GM23338 (cell line): ENCODE measurements at regions not wholly inside any gene's neighbourhood (a gene's known extent, or its start where the extent isn't known, plus 50 kb on each side); places are given as distances from the start of the nearest gene placed in this dataset.

ENCODE experiments used
- ATAC-seq: fragments of 200-7000 bp; cut with Tn5 transposase; 3 replicates; pipeline ENCODE4 v1.9.1; 2020
- DNase-seq: peaks from one replicate; pipeline ENCODE4 v3.0.0-alpha.2; 2015; ENCODE audit warnings: low spot score
- H2AFZ ChIP-seq: fragments of 200-600 bp; sonication (generic); 2 replicates; pipeline ENCODE4 v1.8.0; 2016; ENCODE audit warnings: antibody characterized with exemption, mild to moderate bottlenecking, moderate library complexity
- H3F3A ChIP-seq: fragments of 200-600 bp; sonication (generic); replicated peaks from 2 replicates; pipeline ENCODE4 v1.8.0; 2017; ENCODE audit warnings: antibody characterized with exemption, mixed run types, low read depth
- H3K27ac ChIP-seq: fragments of 200-600 bp; sonication (generic); 2 replicates; pipeline ENCODE4 v1.6.1; 2016; ENCODE audit warnings: low read depth
- H3K27me3 ChIP-seq: fragments of 200-600 bp; sonication (generic); 2 replicates; pipeline ENCODE4 v1.8.0; 2016; ENCODE audit warnings: mild to moderate bottlenecking, mixed run types, moderate library complexity; ENCODE audit not compliant: insufficient read depth
- H3K36me3 ChIP-seq: fragments of 200-600 bp; sonication (generic); 2 replicates; pipeline ENCODE4 v1.8.0; 2016; ENCODE audit warnings: mild to moderate bottlenecking; ENCODE audit not compliant: insufficient read depth
- H3K4me1 ChIP-seq: fragments of 200-600 bp; sonication (generic); 2 replicates; pipeline ENCODE4 v1.8.0; 2016; ENCODE audit warnings: mild to moderate bottlenecking, moderate library complexity; ENCODE audit not compliant: insufficient read depth
- H3K4me2 ChIP-seq: fragments of 200-600 bp; sonication (generic); 2 replicates; pipeline ENCODE4 v1.7.1; 2017; ENCODE audit warnings: mixed run types
- H3K4me3 ChIP-seq: fragments of 200-600 bp; sonication (generic); 2 replicates; pipeline ENCODE4 v1.6.1; 2016; ENCODE audit warnings: mixed run types
- H3K79me2 ChIP-seq: fragments of 200-600 bp; sonication (generic); replicated peaks from 2 replicates; pipeline ENCODE4 v1.8.0; 2017; ENCODE audit warnings: mild to moderate bottlenecking; ENCODE audit not compliant: insufficient read depth
- H3K9me2 ChIP-seq: fragments of 200-600 bp; sonication (generic); 2 replicates; pipeline ENCODE4 v1.8.0; 2017; ENCODE audit not compliant: insufficient read depth
- H4K20me1 ChIP-seq: fragments of 200-600 bp; sonication (generic); replicated peaks from 2 replicates; pipeline ENCODE4 v1.8.0; 2017; ENCODE audit warnings: mild to moderate bottlenecking; ENCODE audit not compliant: insufficient read depth
- H3K27ac Mint-ChIP-seq: 2 replicates; pipeline ENCODE4 v1.8.0; 2020; ENCODE audit warnings: inconsistent platforms, mild to moderate bottlenecking, moderate library complexity, mixed read lengths
- H3K27me3 Mint-ChIP-seq: 3 replicates; pipeline ENCODE4 v1.8.0; 2022; ENCODE audit warnings: low read depth, mild to moderate bottlenecking, moderate library complexity, mixed read lengths, inconsistent platforms; ENCODE audit not compliant: insufficient read depth, poor library complexity
- H3K36me3 Mint-ChIP-seq: 3 replicates; pipeline ENCODE4 v1.8.0; 2021; ENCODE audit warnings: low read depth, mild to moderate bottlenecking, inconsistent platforms, moderate library complexity, mixed read lengths
- H3K4me1 Mint-ChIP-seq: 3 replicates; pipeline ENCODE4 v1.8.0; 2020; ENCODE audit warnings: mild to moderate bottlenecking, inconsistent platforms, mixed read lengths
- H3K4me3 Mint-ChIP-seq: 3 replicates; pipeline ENCODE4 v1.8.0; 2021; ENCODE audit warnings: moderate library complexity, mild to moderate bottlenecking, inconsistent platforms, mixed read lengths
- H3K9me3 Mint-ChIP-seq: 3 replicates; pipeline ENCODE4 v1.8.0; 2020; ENCODE audit warnings: moderate library complexity, mild to moderate bottlenecking, inconsistent platforms, mixed read lengths
- CTCF ChIP-seq, 2 experiments: fragments of 200-600 bp in 1 of 2; sonication (generic) in 1 of 2; conservative IDR thresholded peaks; 2 replicates each; pipeline versions ENCODE4 v1.5.1 to v1.6.1; 2016 to 2017; ENCODE audit warnings: antibody characterized with exemption in 2 of 2, low read depth in 2 of 2, mild to moderate bottlenecking in 2 of 2, moderate library complexity in 1 of 2
- ETS1 ChIP-seq: IDR thresholded peaks from 2 replicates; pipeline ENCODE4 v1.6.1; 2016; ENCODE audit warnings: antibody characterized with exemption
- JUNB ChIP-seq: IDR thresholded peaks from one replicate; pipeline ENCODE4 v1.6.1; 2016; ENCODE audit warnings: antibody characterized with exemption; ENCODE audit not compliant: unreplicated experiment
- NANOG ChIP-seq: IDR thresholded peaks from 2 replicates; pipeline ENCODE4 v1.6.1; 2016; ENCODE audit warnings: antibody characterized with exemption, borderline replicate concordance
- STAT1 ChIP-seq: IDR thresholded peaks from one replicate; pipeline ENCODE4 v1.6.1; 2016; ENCODE audit warnings: antibody characterized with exemption; ENCODE audit not compliant: unreplicated experiment
- ZNF331 ChIP-seq: fragments of 250-450 bp; sonication (Bioruptor Pico); IDR thresholded peaks from 2 replicates; pipeline ENCODE4 v1.5.0; 2020; ENCODE audit warnings: low read depth, mild to moderate bottlenecking, moderate library complexity
- ZNF462 ChIP-seq: fragments of 250-450 bp; sonication (Bioruptor Pico); IDR thresholded peaks from 2 replicates; pipeline ENCODE4 v1.5.0; 2020; ENCODE audit warnings: mild to moderate bottlenecking, moderate library complexity

- no peak overlapping the region for H3K4me2 ChIP-seq
- no peaks in the 10 kb centered on the region for H3K27me3 ChIP-seq
- H3K4me1 ChIP-seq = no peaks in the 10 kb centered on the region
- peaks cover 4% of the 10 kb centered on the region for H3K27me3 Mint-ChIP-seq
- no peak overlapping the region for H3K4me3 ChIP-seq
- H3K9me3 Mint-ChIP-seq = peaks cover 30% of the 10 kb centered on the region
- H3K36me3 Mint-ChIP-seq = peaks cover 11% of the 10 kb centered on the region; the same call in 2 of the 3 replicates
- H3K4me3 Mint-ChIP-seq = no peak overlapping the region
- H3K9me2 ChIP-seq = peaks cover 9% of the 10 kb centered on the region; the same call in 1 of the 2 replicates
- no peaks in the 10 kb centered on the region for H3K36me3 ChIP-seq
- H4K20me1 ChIP-seq = no peaks in the 10 kb centered on the region
- H3K27ac ChIP-seq = no peak overlapping the region
- H2AFZ ChIP-seq = no peak overlapping the region
- H3K4me1 Mint-ChIP-seq = peaks cover 9% of the 10 kb centered on the region
- TF ChIP-seq ZNF331 (CRISPR knock-in tag) (no peak), JUNB (no peak), NANOG (no peak), ETS1 (no peak), CTCF (conservative IDR thresholded peaks at IDR 0.05; ENCODE audit: low read depth in 2 of 2) (peak; percentile 18 to 41; a peak in 2 of 4 replicates), STAT1 (no peak), ZNF462 (CRISPR knock-in tag) (no peak)
- H3K79me2 ChIP-seq = no peaks in the 10 kb centered on the region
- DNase-seq (peak; percentile 8), ATAC-seq (no peak)
- H3F3A ChIP-seq = no peaks in the 10 kb centered on the region
- H3K27ac Mint-ChIP-seq = peak overlapping the region; percentile 25; the same call in 1 of the 2 replicates
Measured at GRCh38 chr7:70951271-70951962, 180.5 kb upstream of the GALNT17 start.
